ENCODE measurements at regions not wholly inside any gene's neighbourhood (a gene's known extent, or its start where the extent isn't known, plus 50 kb on each side); places are given as distances from the start of the nearest gene placed in this dataset.

DNA sequence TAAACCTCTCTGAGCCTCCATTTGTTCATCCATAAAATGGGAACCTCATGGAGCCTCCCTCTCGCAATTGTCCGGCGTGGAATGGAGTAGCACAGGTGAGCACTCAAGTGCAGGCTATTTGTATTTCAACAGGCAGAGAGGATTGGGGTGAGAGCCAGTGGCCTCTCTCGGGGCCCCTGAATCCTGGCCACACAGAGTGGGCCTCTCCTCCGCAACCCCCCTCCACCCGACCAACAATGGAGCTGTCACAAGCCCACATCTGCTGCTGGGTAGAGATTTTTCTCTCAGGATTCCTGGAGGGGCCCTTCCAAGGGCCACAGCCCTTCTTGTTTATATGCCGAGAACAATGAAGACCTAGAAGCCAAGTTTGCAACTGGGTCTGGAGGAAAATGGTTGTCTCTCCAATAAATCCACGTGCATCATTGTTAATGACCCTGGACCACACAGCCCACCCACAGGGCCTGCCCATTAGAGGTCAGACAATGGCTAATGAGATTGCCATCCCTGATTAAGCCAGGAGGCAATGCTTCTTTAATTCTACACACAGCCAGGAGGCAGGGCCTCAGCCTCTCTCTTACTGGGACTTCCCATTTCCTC, 233.0 kb downstream of the ANKRD60 start:
- TF ChIP-seq, protein P1, sequence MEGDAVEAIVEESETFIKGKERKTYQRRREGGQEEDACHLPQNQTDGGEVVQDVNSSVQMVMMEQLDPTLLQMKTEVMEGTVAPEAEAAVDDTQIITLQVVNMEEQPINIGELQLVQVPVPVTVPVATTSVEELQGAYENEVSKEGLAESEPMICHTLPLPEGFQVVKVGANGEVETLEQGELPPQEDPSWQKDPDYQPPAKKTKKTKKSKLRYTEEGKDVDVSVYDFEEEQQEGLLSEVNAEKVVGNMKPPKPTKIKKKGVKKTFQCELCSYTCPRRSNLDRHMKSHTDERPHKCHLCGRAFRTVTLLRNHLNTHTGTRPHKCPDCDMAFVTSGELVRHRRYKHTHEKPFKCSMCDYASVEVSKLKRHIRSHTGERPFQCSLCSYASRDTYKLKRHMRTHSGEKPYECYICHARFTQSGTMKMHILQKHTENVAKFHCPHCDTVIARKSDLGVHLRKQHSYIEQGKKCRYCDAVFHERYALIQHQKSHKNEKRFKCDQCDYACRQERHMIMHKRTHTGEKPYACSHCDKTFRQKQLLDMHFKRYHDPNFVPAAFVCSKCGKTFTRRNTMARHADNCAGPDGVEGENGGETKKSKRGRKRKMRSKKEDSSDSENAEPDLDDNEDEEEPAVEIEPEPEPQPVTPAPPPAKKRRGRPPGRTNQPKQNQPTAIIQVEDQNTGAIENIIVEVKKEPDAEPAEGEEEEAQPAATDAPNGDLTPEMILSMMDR (IDR thresholded peaks at IDR 0.05; ENCODE audit: low read depth, low read length): no peak
- DNase-seq (ENCODE audit: extremely low read depth, low read depth): no peak

DNA sequence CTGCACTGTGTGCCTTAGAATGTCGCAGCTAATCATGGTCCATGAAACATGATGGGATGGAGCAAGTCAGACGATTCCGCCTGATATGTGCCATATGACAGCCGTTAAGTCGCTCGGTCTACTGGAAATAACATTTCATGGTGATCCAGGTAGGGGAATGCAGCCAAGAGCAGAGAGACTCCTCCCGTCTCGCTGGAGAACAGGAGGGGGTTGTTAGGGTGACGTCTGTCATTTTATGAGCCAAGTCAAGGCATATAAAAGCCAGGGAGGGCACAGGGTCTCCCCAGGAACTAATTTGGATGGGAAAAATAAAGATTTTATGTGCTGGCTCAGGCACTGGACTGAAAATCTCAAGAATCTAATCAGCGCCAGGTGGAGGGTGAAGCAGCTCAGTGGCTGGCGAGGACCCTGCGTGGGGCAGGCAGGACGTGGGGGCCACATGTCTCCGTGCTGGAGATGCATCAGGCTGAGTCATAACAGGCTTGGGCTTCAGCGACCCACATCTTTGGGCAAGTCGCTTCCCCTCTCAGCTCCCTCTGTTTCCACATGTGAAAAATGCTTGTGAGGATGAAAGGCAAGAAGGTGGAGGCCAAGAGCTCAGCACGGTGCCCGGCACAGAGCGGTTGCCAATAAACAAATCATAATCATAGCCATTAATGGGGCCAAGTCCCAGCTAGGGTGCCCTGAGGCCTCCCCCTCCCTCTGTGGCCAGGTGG, 234.6 kb downstream of the ANKRD60 start:
- TF ChIP-seq, protein P1 (IDR thresholded peaks at IDR 0.05; ENCODE audit: low read depth, low read length): no peak
- no peak for DNase-seq (ENCODE audit: extremely low read depth, low read depth)

DNA sequence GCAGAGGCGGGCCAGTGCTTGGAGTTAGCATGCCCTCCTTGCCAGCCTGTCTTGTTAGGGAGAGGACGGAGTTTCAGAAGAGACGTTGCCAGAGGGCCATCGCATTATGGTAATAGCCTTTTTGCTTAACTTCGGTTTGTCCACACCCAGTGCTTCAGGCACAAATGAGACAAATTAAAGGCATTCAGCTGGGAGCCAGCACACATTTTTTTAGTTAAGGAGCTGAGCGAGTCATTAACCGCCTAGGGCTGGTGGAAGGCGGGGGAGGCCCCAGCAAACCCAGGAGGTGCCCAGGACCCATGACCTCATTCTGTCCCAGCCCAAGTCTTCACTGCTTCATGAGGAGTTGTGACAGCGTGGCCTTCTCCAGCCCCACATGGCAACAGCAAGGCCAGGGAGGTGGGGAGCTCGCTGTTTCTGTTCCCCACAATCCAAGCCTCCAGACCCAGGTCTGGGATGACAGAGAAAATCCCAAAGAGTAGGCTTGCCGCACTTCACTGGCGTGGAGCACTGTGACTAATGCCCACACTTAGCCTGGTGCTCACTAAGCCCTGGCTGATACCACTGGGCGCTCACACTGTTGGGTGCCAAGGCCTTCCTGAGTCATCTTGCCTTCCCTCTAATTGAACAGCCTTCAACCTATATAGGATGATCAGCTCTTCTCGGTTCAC, 237.1 kb downstream of the ANKRD60 start:
- TF ChIP-seq, protein P1 (IDR thresholded peaks at IDR 0.05; ENCODE audit: low read depth, low read length): no peak
- peak; percentile 63 for DNase-seq (ENCODE audit: extremely low read depth, low read depth)

DNA sequence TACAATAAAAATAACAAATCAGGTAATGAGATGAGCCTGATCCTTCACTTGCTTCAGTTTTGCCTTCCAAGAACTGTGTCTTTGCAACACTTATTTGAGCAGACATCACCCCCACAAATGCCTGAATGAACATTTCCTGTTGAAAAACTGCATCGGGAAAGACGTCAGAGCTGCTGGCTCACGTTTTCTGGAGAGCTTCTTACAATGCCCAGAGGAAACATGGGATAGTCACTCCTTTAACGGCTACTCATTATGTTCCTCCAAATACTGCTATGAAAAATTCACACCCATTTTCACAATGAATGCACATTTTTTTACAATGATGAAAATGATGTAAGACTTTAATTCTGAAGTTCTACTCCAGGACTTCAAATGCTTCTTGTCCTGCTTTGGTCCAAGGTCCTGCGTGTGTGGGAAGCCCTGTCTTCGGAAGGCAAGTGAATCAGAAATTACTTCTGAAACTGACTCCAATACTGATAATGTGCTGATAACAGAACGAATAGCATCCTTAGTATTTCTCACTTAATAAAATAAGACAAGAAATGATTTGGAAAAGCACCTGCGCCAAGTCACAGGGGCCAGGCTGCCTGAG, 238.0 kb downstream of the ANKRD60 start:
- TF ChIP-seq, protein P1 (IDR thresholded peaks at IDR 0.05; ENCODE audit: low read depth, low read length): no peak
- DNase-seq (ENCODE audit: extremely low read depth, low read depth): no peak

DNA sequence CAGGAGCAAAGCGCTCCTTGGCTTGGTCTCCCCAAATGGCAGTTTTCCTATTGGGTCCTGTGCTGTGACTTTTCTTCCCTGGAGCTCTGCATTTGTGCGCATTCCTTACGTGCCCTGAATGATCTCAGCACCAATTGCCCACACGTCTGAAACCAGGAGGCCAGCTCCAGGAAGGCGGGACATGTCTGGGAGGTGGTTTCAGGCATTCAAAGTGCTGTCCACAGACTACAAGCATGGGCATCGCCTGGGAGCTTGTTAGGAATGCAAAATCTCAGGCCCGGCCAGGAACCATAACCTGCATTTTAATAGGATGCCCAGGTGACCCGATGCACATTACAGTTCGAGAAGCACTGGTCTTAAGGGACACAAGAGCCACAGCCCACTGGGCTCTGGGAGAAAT, 239.6 kb downstream of the ANKRD60 start:
- no peak for DNase-seq (ENCODE audit: extremely low read depth, low read depth)
- TF ChIP-seq, protein P1 (IDR thresholded peaks at IDR 0.05; ENCODE audit: low read depth, low read length): no peak

DNA sequence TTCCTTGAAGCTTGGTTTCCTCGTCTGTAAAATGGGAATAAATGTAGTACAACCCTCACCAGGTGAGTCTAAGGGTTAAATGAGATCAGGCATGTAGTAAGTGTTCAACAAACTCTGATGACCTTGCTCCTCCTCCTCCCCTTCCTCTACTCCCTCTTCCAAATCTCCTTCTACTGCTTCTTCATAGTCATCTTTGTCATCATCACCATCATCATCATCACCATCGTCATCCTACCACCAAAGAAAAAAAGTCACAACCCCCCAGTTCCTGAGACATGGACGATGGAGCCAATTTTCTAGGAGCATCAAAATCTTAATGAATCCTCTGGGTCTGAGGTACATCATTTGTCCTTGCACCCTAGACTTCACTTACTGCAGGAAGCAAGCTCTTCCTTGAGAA, 240.0 kb downstream of the ANKRD60 start:
- TF ChIP-seq, protein P1 (IDR thresholded peaks at IDR 0.05; ENCODE audit: low read depth, low read length): no peak
- DNase-seq (ENCODE audit: extremely low read depth, low read depth): no peak

DNA sequence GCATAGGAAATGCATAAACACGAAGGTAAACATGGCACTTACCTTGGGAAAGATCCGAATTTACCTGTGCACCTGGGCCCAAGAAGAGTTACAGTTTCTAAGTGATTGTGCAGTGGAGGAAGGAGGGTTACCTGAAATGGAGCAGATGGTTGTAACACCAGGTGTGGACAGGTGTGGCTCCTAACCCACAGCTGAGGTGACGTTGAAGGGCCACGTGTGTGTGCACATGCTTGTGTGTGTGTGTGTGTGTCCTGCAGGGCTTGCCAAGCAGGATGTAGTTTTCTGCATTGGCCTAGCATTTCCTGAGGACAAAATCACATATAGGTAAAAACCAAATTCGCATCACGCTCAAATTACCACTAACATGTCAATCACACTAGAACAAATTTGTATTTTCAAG, 240.8 kb downstream of the ANKRD60 start:
- no peak for DNase-seq (ENCODE audit: extremely low read depth, low read depth)
- TF ChIP-seq, protein P1 (IDR thresholded peaks at IDR 0.05; ENCODE audit: low read depth, low read length): no peak
